HG03025 (cell line): ENCODE measurements at regions not wholly inside any gene's neighbourhood (a gene's known extent, or its start where the extent isn't known, plus 50 kb on each side); places are given as distances from the start of the nearest gene placed in this dataset.

ENCODE experiments used
- ATAC-seq: cut with Tn5 transposase; IDR thresholded peaks from one replicate; pipeline ENCODE4 v1.9.1; 2021; ENCODE audit warnings: mild to moderate bottlenecking, moderate library complexity; ENCODE audit not compliant: unreplicated experiment, low FRiP score

DNA sequence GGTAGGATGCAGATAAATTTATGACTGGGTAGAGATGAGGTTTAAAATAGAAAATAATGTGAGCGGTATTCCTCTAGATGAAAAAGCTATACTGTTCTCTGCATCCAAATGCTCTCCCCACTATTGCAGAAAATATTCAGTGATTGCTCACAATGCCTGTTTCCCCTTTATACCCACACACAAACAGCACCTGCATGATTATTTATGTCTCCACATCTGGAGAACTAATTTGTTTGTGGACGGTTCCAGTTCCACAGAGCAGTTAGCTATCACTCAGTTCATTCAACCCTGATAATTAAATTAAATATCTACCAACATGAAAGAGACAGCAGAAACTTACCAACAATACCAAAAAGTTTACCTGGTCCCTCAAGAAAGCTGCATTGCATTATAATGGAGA is 800.0 kb downstream of the CDH11 start:
- no peak for ATAC-seq

GRCh38 chr16:64321066-64321465 is 800.8 kb downstream of the CDH11 start:
- no peak for ATAC-seq

- no peak for ATAC-seq
These were observed 804.3 kb downstream of the CDH11 start for GRCh38 chr16:64317601-64318000.

DNA sequence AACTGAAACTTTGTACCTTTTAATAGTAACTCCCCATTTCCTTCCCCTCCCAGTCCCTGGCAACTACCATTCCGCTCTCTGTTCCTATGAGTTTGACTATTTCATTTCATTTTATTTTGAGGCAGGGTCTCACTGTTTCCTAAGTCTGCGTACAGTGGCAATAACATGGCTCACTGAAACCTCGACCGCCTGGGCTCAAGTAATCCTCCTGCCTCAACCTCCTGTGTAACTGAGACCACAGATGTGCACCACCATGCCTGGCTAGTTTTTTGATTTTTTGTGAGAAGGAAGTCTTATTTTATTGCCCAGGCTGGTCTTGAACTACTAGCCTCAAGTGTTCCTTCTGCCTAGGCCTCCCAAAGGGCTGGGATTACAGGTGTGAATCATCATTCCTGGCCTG is 808.1 kb downstream of the CDH11 start:
- no peak for ATAC-seq

- no peak for ATAC-seq
These were observed 808.9 kb downstream of the CDH11 start for GRCh38 chr16:64312980-64313379.

- ATAC-seq: no peak
These were observed 809.6 kb downstream of the CDH11 start for GRCh38 chr16:64312292-64312691.

DNA sequence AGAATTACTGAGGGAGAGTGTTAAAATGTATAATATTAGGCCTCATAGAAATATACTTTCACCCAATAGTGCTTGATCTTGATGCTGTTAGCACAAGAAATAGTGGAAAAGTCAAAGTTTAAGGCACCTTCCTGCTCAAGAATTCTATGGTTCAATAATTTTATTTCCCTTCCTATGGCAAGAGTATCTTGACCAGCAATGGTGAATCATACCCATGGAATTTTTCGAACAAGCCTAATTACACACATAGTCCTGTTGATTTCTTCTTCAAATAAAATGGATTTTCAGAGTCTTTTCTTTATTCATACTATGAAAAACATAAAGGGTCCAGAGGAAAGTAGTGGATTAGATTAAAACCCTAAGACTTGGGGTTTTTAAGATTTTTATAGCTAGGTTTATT is 810.6 kb downstream of the CDH11 start:
- ATAC-seq: no peak

GRCh38 chr16:64309398-64310110 is 812.3 kb downstream of the CDH11 start:
- no peak for ATAC-seq

DNA sequence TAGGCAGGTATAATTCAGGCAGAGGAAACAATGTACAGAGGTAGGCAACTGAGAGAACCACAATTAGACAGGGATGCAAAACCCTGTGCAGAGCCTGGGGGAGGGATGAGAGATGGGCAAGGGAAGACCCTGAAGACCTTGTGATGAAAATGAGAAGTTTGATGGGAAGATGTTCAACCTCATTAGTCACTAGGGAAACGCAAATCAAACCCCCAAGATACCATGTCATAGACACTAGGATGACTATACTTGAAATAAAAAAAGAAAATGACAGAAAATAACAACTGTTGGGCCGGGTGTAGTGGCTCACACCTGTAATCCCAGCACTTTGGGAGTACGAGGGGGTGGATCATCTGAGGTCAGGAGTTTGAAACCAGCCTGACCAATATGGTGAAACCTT is 813.1 kb downstream of the CDH11 start:
- no peak for ATAC-seq

DNA sequence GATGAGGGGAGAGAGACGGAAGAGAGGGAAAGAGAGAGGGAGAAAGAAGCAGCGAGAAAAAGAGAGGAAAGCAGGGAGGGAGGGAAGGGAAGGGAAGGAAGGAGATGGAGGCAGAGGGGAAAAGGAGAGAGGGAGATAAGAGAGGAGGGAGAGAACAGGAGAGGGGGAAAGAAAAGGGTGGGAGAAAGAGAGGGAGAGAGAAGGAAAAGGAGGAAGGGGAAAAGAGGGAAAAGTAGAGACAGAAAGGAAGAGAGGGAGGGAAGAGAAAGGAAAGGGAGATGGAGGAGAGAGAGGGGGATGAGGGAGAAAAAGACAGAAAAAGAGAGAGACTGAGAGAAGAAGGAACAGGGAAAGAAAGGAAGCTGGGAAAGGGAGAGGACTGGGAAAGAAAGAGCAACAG is 814.4 kb downstream of the CDH11 start:
- no peak for ATAC-seq

DNA sequence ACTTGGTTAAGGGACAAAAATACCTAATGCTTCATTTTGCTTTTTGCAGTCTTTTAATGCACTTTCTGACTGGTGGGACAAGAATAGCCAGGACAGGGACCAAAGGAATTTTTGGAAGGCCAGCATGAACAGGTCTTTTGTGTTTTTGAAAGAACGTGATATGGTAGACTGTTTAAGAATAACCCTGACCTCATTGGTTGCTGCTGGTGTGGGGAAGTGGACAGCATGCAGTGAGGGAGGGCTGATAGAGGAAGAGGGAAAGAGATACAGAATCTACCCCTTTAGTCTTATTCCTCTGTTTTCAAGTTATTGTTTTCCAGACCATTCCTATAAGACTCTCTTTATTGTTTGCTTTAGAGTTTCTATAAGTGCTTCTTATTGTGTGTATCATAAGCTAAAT is 816.2 kb downstream of the CDH11 start:
- no peak for ATAC-seq

GRCh38 chr16:64304951-64305350 is 816.9 kb downstream of the CDH11 start:
- ATAC-seq: no peak

GRCh38 chr16:64304396-64304795 is 817.5 kb downstream of the CDH11 start:
- ATAC-seq: no peak

DNA sequence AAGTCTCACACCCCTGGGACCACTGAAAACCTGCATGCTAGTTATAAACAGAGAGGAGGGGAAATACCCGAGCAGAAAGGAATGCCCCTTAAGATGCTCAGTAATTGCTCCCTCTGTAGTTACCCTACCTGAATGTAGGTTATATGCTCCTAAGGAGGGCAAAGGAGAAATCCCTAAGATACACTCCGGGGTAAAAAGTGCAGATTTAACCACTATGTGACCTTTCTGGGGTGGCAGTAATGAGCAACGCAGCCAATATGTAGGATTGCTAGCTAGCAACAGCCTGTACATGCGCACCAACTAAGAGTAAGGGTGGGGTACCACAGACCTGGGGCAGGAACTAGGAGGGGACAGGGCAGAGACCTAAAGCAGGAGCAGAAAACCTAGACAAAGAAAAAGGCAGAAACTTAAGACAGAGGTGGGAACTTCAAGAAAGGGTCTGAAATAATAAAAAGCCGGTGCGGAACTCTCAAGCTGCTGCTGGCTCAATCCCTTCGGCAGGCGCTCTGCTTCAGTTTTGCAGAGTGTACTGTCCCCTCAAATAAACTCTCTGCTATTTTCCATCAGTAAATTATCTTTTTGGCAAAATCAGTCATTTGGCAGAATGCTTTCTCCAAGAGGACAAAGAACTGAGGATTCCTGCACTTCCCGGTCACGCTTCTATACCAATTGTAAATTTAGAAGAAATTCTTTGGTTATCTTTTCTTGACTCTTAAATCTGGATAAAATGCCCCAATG is 823.8 kb downstream of the CDH11 start:
- ATAC-seq: no peak

- no peak for ATAC-seq
These were observed 826.4 kb downstream of the CDH11 start for GRCh38 chr16:64295466-64295865.

DNA sequence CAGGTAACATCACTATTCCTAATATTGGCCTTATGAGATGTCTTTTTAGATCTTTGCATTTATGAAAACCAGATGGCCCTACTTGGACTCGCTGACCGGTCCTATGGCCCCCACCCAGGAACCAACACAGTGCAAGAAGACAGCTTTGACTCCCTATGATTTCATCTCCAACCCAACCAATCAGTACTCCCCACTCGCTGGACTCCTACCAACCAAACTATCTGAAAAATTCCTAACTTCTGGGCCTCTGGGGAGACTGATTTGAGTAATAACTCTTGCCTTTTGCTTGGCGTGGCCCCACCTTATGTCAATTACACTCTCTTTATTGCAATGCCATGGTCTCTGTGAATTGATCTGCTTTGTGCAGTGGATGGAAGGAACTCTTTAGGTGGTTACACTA is 828.9 kb downstream of the CDH11 start:
- no peak for ATAC-seq

GRCh38 chr16:64292161-64292560 is 829.7 kb downstream of the CDH11 start:
- no peak for ATAC-seq

DNA sequence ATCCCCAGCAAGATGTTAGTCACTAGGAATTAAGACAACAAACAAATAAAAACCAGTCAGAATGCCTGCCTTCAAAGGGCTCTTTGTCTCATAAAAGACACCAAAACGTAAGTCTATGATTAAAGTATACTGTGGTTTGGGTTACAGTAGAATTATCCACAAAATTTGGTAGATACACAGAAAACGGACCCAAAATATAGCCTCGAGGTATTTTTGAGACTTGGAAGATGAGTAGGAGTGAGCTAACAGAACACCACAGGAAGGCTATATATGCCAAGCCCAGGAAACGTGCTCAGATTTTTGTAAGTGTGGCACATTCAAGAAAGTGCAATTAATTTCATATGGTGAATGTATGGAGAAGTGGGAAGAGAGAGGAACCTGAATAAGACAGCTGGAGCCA is 831.4 kb downstream of the CDH11 start:
- ATAC-seq: no peak

- no peak for ATAC-seq
These were observed 834.0 kb downstream of the CDH11 start for GRCh38 chr16:64287655-64288528.

- no peak for ATAC-seq
These were observed 839.7 kb downstream of the CDH11 start for GRCh38 chr16:64282181-64282580.

DNA sequence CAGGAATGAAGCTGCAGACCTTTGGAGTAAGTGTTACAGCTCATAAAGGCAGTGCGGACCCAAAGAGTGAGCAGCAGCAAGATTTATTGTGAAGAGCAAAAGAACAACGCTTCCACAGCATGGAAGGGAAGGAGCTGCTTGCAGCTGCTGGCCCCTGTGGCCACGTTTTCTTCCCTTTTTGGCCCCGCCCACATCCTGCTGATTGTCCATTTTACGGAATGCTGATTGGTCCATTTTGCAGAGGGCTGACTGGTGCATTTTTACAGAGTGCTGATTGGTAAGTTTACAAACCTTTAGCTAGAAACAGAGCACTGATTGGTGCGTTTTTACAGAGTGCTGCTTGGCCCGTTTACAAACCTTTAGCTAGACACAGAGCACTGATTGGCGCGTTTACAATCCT is 841.5 kb downstream of the CDH11 start:
- no peak for ATAC-seq
